GM13976 (cell line): ENCODE measurements at regions not wholly inside any gene's neighbourhood (a gene's known extent, or its start where the extent isn't known, plus 50 kb on each side); places are given as distances from the start of the nearest gene placed in this dataset.

ENCODE experiments used
- DNase-seq: peaks from one replicate; pipeline ENCODE4 v3.0.0; 2012; ENCODE audit warnings: low spot score
- in situ Hi-C: fragments of 300-500 bp; cut with MboI; formaldehyde crosslinking; loops from one replicate; pipeline ENCODE4 v1.12.0; 2022; ENCODE audit warnings: low sequenced_read_pairs, mixed read lengths, inconsistent platforms; ENCODE audit not compliant: unreplicated experiment
- TF ChIP-seq, protein P1 (sequence below): IDR thresholded peaks from 2 replicates; pipeline ENCODE4 v1.5.1; 2012; ENCODE audit warnings: borderline replicate concordance, mild to moderate bottlenecking; ENCODE audit not compliant: insufficient read depth; ENCODE audit errors: extremely low read depth, missing control alignments, control extremely low read depth

DNA sequence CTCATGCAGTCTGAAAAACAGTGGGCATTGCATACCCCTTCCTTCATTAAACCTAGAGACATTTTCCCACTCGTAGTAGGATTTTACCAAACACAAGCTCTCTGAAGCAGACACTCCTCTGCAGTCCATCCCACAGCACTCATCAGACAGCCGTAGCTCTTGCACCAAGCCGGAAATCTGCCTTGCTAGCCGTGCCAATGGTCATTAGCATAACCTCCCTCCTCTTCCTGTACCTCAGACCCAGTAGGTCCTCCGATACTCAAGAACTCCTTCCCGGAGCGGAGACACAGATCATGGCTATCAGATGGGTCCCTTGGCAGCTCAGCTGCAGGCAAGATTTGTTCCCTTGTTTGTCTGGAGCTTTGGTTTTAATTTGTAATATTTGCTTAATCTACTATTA lies 483.1 kb upstream of the PSMD7 start:
- TF ChIP-seq, protein P1, sequence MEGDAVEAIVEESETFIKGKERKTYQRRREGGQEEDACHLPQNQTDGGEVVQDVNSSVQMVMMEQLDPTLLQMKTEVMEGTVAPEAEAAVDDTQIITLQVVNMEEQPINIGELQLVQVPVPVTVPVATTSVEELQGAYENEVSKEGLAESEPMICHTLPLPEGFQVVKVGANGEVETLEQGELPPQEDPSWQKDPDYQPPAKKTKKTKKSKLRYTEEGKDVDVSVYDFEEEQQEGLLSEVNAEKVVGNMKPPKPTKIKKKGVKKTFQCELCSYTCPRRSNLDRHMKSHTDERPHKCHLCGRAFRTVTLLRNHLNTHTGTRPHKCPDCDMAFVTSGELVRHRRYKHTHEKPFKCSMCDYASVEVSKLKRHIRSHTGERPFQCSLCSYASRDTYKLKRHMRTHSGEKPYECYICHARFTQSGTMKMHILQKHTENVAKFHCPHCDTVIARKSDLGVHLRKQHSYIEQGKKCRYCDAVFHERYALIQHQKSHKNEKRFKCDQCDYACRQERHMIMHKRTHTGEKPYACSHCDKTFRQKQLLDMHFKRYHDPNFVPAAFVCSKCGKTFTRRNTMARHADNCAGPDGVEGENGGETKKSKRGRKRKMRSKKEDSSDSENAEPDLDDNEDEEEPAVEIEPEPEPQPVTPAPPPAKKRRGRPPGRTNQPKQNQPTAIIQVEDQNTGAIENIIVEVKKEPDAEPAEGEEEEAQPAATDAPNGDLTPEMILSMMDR, result no peak
- no peak for DNase-seq
- in situ Hi-C loops, result no loop called here

DNA sequence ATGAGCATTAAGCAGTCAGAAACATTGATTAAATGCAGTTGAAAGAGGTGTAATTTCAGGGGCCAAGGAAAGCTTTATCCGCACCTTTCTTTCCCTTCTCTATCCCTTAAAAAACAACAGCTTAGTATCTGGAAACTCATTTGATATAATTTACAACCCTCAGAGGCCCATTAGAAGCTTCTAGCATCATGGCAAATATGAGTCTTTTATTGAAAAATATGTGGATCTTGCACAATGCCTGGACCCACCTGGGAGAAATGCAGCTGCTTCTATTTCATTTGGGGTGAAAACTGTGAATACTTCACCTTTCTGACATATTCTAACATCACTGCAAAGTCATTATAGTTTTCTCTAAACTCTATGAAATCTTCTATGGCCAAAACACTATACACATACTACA lies 492.2 kb upstream of the PSMD7 start:
- no peak for DNase-seq
- in situ Hi-C loops, result no loop called here
- TF ChIP-seq, protein P1, result no peak

DNA sequence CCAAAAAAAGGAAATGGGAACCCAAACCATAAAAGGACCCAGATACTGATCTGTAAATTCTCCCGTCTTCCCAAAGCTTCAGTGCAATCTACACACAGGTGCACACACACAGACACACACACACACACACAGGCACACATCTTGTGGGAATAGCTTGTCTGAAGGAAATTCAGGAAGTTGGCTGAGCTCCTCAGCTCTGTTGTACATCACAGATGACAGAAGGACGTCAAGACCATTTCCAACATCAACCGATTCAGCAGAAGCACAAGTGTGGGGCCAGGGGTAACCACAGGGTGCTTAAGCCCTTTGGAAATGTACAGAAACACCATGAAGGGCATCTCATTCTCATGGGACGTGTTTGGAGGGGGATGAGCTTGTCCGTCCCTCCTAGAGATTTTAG lies 498.1 kb upstream of the PSMD7 start:
- no peak for DNase-seq
- TF ChIP-seq, protein P1, result no peak
- in situ Hi-C loops, result no loop called here

DNA sequence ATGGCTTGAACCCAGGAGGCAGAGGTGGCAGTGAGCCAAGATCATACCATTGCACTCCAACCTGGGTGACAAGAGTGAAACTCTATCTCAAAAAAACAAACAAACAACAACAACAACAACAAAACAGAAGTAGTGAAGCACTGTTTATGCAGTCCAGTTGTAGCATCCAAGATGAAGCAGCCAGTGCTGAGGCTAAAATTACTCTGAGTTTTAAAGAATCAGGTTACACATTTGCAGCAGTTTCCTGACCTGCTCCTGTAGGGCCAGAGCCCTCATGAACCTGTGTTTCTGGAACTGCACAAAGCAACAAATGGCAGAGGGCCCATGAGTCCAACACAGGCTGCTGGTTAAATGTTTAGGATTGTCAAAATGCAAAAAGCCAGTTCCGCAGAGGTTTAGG lies 499.5 kb upstream of the PSMD7 start:
- no peak for DNase-seq
- TF ChIP-seq, protein P1, result no peak
- in situ Hi-C loops, result no loop called here

DNA sequence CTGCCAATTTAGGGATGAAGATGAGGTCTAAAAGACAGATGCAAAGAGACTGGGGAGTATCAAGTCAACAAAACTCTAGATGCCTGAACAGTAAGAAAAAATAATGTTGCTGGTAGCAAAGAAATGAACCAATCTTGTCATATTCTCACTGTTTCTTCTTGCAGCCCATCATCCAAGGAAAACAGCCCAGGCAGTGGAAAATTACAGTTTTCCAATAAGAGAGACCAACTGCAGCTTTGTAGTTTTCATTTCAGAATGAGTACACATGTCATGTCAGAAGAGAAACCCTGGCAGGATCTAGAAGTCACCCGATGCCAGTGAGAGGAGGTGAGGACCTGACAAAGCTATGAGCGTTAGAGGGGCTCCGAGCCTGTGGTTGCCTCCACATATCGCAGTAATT lies 500.4 kb upstream of the PSMD7 start:
- in situ Hi-C loops, result no loop called here
- TF ChIP-seq, protein P1, result no peak
- DNase-seq, result no peak

DNA sequence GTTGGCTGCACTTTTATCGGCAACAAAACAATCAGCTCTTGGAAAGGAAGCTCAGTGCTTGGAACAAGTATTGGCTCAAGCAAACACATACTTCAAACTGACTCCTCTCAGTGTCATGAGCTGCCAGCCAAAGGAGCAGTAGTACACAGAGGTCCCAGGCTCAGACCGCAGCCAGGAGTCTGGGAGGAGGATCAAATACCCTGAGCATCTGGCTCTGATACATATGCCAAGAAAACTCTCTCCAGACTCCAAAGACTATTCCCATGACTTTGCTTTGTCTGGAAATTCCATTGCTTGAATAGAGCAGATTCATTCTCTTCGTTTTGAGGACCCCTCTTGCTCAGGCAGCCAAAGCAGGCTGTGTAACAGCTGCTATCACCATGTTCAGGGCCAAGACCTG lies 501.6 kb upstream of the PSMD7 start:
- DNase-seq, result no peak
- in situ Hi-C loops, result no loop called here
- TF ChIP-seq, protein P1, result no peak
